Keratinocyte (primary cell): ENCODE measurements at regions not wholly inside any gene's neighbourhood (a gene's known extent, or its start where the extent isn't known, plus 50 kb on each side); places are given as distances from the start of the nearest gene placed in this dataset.

Experiments used
- DNase-seq: peaks from one replicate; pipeline ENCODE4 v3.0.0-alpha.2; 2011; ENCODE audit warnings: low read depth, missing footprints, low spot score
- FAIRE-seq: peaks from 2 replicates; lab custom pipeline; 2011; peaks lifted over from hg19 to GRCh38; lab: Jason Lieb, UNC
- H2AFZ ChIP-seq: 2 replicates; pipeline ENCODE4 v1.6.0; 2012; ENCODE audit warnings: low read length, control low read depth, inconsistent platforms; ENCODE audit not compliant: control insufficient read depth
- H3K27ac ChIP-seq: 2 replicates; pipeline ENCODE4 v1.5.1; 2011; ENCODE audit warnings: low read length; ENCODE audit not compliant: control insufficient read depth, insufficient read depth
- H3K27me3 ChIP-seq: 3 replicates; pipeline ENCODE4 v1.6.0; 2011; ENCODE audit warnings: low read length; ENCODE audit not compliant: control insufficient read depth, insufficient read depth; ENCODE audit errors: extremely low read depth
- H3K36me3 ChIP-seq, 2 experiments: 2 replicates in 1 of 2; 3 replicates in 1 of 2; pipeline ENCODE4 v1.5.1; 2011; ENCODE audit warnings: low read length in 2 of 2, mild to moderate bottlenecking in 1 of 2; ENCODE audit not compliant: control insufficient read depth in 2 of 2, insufficient read depth in 2 of 2; ENCODE audit errors: extremely low read depth in 1 of 2
- H3K4me1 ChIP-seq: 3 replicates; pipeline ENCODE4 v1.5.1; 2011; ENCODE audit warnings: low read length; ENCODE audit not compliant: control insufficient read depth, insufficient read depth; ENCODE audit errors: extremely low read depth
- H3K4me2 ChIP-seq: 3 replicates; pipeline ENCODE4 v1.6.0; 2011; ENCODE audit warnings: low read depth, low read length; ENCODE audit not compliant: control insufficient read depth, insufficient read depth; ENCODE audit errors: extremely low read depth
- H3K4me3 ChIP-seq, 3 experiments: fragments of 200-600 bp in 1 of 3; sonication (generic) in 1 of 3; 2 replicates in 2 of 3; 3 replicates in 1 of 3; pipeline ENCODE4 v1.5.1; 2011 to 2016; ENCODE audit warnings: low read length in 3 of 3, mild to moderate bottlenecking in 3 of 3, control low read depth in 2 of 3, inconsistent platforms in 1 of 3, low read depth in 1 of 3, mixed read lengths in 1 of 3, mixed run types in 1 of 3, moderate library complexity in 1 of 3; ENCODE audit not compliant: control insufficient read depth in 2 of 3, insufficient read depth in 2 of 3; ENCODE audit errors: extremely low read depth in 1 of 3
- H3K79me2 ChIP-seq: 2 replicates; pipeline ENCODE4 v1.6.0; 2012; ENCODE audit warnings: low read length; ENCODE audit not compliant: control insufficient read depth, insufficient read depth
- H3K9ac ChIP-seq: 3 replicates; pipeline ENCODE4 v1.6.0; 2011; ENCODE audit warnings: low read length; ENCODE audit not compliant: control insufficient read depth, insufficient read depth; ENCODE audit errors: extremely low read depth
- H3K9me1 ChIP-seq: 3 replicates; pipeline ENCODE4 v1.6.0; 2011; ENCODE audit warnings: low read length; ENCODE audit not compliant: control insufficient read depth, insufficient read depth; ENCODE audit errors: extremely low read depth
- H3K9me3 ChIP-seq: 2 replicates; pipeline ENCODE4 v1.5.1; 2012; ENCODE audit warnings: low read depth, low read length; ENCODE audit not compliant: control insufficient read depth
- H4K20me1 ChIP-seq: 3 replicates; pipeline ENCODE4 v1.6.0; 2011; ENCODE audit warnings: low read length; ENCODE audit not compliant: control insufficient read depth, insufficient read depth; ENCODE audit errors: extremely low read depth
- CTCF ChIP-seq, 3 experiments: IDR thresholded peaks in 1 of 3; conservative IDR thresholded peaks in 1 of 3; optimal IDR thresholded peaks in 1 of 3; 2 replicates in 2 of 3; 3 replicates in 1 of 3; pipeline versions ENCODE3 to v1.5.1; 2011; ENCODE audit warnings: low read length in 3 of 3, mild to moderate bottlenecking in 3 of 3, moderate library complexity in 2 of 3, control low read depth in 1 of 3, inconsistent platforms in 1 of 3; ENCODE audit not compliant: insufficient read depth in 2 of 3; ENCODE audit errors: extremely low read depth in 1 of 3
- EZH2 ChIP-seq: IDR thresholded peaks from one replicate; pipeline ENCODE4 v1.6.1; 2012; ENCODE audit warnings: inconsistent platforms, mild to moderate bottlenecking, low read length, moderate library complexity
- dilution Hi-C: fragments of 300-500 bp; cut with MboI; formaldehyde crosslinking; loops from one replicate; pipeline ENCODE4 v1.7.0; 2020; ENCODE audit warnings: low sequenced_read_pairs; ENCODE audit not compliant: extremely low pct_ligation_motif_present

GRCh38 chr11:112831969-112832766 lies 129.1 kb upstream of the NCAM1 start:
- Histone ChIP-seq H4K20me1 (no peaks in the 10 kb centered on the region), H3K9me1 (no peaks in the 10 kb centered on the region), H3K27ac (no peak overlapping the region), H3K4me2 (no peak overlapping the region), H3K36me3 (no peaks in the 10 kb centered on the region), H3K9me3 (no peaks in the 10 kb centered on the region), H2AFZ (no peak overlapping the region), H3K9ac (no peak overlapping the region), H3K79me2 (no peaks in the 10 kb centered on the region), H3K4me1 (no peaks in the 10 kb centered on the region), H3K4me3 (no peak overlapping the region), H3K27me3 (peaks cover 4% of the 10 kb centered on the region)
- no peak for TF ChIP-seq CTCF (optimal IDR thresholded peaks at IDR 0.05 in 1 of 3, IDR thresholded peaks at IDR 0.05 in 1 of 3, conservative IDR thresholded peaks at IDR 0.05 in 1 of 3; ENCODE audit: extremely low read depth in 1 of 3, insufficient read depth in 2 of 3, low read length in 3 of 3)
- no peak for TF ChIP-seq EZH2
- DNase-seq (no peak), FAIRE-seq (no peak)
- dilution Hi-C loops = no loop called here

GRCh38 chr11:112834277-112834755 lies 126.9 kb upstream of the NCAM1 start:
- H3K9me3 ChIP-seq = no peaks in the 10 kb centered on the region
- no peaks in the 10 kb centered on the region for H4K20me1 ChIP-seq
- no peak overlapping the region for H3K4me2 ChIP-seq
- dilution Hi-C loops = no loop called here
- DNase-seq (no peak), FAIRE-seq (no peak)
- H3K9ac ChIP-seq = no peak overlapping the region
- peaks cover 4% of the 10 kb centered on the region for H3K27me3 ChIP-seq
- no peak overlapping the region for H3K27ac ChIP-seq
- no peaks in the 10 kb centered on the region for H3K4me1 ChIP-seq
- no peak overlapping the region for H2AFZ ChIP-seq
- no peaks in the 10 kb centered on the region for H3K79me2 ChIP-seq
- H3K36me3 ChIP-seq = no peaks in the 10 kb centered on the region
- H3K9me1 ChIP-seq = no peaks in the 10 kb centered on the region
- H3K4me3 ChIP-seq = no peak overlapping the region
- TF ChIP-seq EZH2 (no peak), CTCF (optimal IDR thresholded peaks at IDR 0.05 in 1 of 3, IDR thresholded peaks at IDR 0.05 in 1 of 3, conservative IDR thresholded peaks at IDR 0.05 in 1 of 3; ENCODE audit: extremely low read depth in 1 of 3, insufficient read depth in 2 of 3, low read length in 3 of 3) (no peak)
